ENCODE measurements at regions not wholly inside any gene's neighbourhood (a gene's known extent, or its start where the extent isn't known, plus 50 kb on each side); places are given as distances from the start of the nearest gene placed in this dataset.

- no peak for DNase-seq (ENCODE audit: low spot score)
These were observed 591.1 kb downstream of the BRD1 start for GRCh38 chr22:49236541-49237075.

- DNase-seq (ENCODE audit: low spot score), result no peak
These were observed 592.0 kb downstream of the BRD1 start for GRCh38 chr22:49235463-49236300.

- DNase-seq (ENCODE audit: low spot score), result no peak
These were observed 593.2 kb downstream of the BRD1 start for GRCh38 chr22:49234459-49234858.

- no peak for DNase-seq (ENCODE audit: low spot score)
These were observed 594.1 kb downstream of the BRD1 start for GRCh38 chr22:49233507-49234100.

- DNase-seq (ENCODE audit: low spot score), result no peak
These were observed 595.2 kb downstream of the BRD1 start for GRCh38 chr22:49232319-49233067.

GRCh38 chr22:49230194-49230577 lies 597.5 kb downstream of the BRD1 start:
- no peak for DNase-seq (ENCODE audit: low spot score)

- no peak for DNase-seq (ENCODE audit: low spot score)
These were observed 598.0 kb downstream of the BRD1 start for GRCh38 chr22:49229483-49230193.

GRCh38 chr22:49228431-49229037 lies 599.1 kb downstream of the BRD1 start:
- DNase-seq (ENCODE audit: low spot score), result no peak

GRCh38 chr22:49227670-49228069 lies 600.0 kb downstream of the BRD1 start:
- DNase-seq (ENCODE audit: low spot score), result no peak

GRCh38 chr22:49226096-49226495 lies 601.6 kb downstream of the BRD1 start:
- DNase-seq (ENCODE audit: low spot score), result no peak

GRCh38 chr22:49224243-49224642 lies 603.4 kb downstream of the BRD1 start:
- DNase-seq (ENCODE audit: low spot score), result no peak

- no peak for DNase-seq (ENCODE audit: low spot score)
These were observed 609.5 kb downstream of the BRD1 start for GRCh38 chr22:49218142-49218541.

- DNase-seq (ENCODE audit: low spot score), result no peak
These were observed 611.1 kb downstream of the BRD1 start for GRCh38 chr22:49216579-49216978.

- no peak for DNase-seq (ENCODE audit: low spot score)
These were observed 611.8 kb downstream of the BRD1 start for GRCh38 chr22:49215840-49216239.

- DNase-seq (ENCODE audit: low spot score), result no peak
These were observed 612.7 kb downstream of the BRD1 start for GRCh38 chr22:49214976-49215375.

GRCh38 chr22:49213731-49214352 lies 613.8 kb downstream of the BRD1 start:
- no peak for DNase-seq (ENCODE audit: low spot score)

- DNase-seq (ENCODE audit: low spot score), result no peak
These were observed 615.2 kb downstream of the BRD1 start for GRCh38 chr22:49212466-49212865.

GRCh38 chr22:49212002-49212401 lies 615.7 kb downstream of the BRD1 start:
- DNase-seq (ENCODE audit: low spot score), result no peak

GRCh38 chr22:49211176-49211575 lies 616.5 kb downstream of the BRD1 start:
- no peak for DNase-seq (ENCODE audit: low spot score)

- no peak for DNase-seq (ENCODE audit: low spot score)
These were observed 617.1 kb downstream of the BRD1 start for GRCh38 chr22:49210606-49211005.
